ENCODE measurements at regions not wholly inside any gene's neighbourhood (a gene's known extent, or its start where the extent isn't known, plus 50 kb on each side); places are given as distances from the start of the nearest gene placed in this dataset.

DNA sequence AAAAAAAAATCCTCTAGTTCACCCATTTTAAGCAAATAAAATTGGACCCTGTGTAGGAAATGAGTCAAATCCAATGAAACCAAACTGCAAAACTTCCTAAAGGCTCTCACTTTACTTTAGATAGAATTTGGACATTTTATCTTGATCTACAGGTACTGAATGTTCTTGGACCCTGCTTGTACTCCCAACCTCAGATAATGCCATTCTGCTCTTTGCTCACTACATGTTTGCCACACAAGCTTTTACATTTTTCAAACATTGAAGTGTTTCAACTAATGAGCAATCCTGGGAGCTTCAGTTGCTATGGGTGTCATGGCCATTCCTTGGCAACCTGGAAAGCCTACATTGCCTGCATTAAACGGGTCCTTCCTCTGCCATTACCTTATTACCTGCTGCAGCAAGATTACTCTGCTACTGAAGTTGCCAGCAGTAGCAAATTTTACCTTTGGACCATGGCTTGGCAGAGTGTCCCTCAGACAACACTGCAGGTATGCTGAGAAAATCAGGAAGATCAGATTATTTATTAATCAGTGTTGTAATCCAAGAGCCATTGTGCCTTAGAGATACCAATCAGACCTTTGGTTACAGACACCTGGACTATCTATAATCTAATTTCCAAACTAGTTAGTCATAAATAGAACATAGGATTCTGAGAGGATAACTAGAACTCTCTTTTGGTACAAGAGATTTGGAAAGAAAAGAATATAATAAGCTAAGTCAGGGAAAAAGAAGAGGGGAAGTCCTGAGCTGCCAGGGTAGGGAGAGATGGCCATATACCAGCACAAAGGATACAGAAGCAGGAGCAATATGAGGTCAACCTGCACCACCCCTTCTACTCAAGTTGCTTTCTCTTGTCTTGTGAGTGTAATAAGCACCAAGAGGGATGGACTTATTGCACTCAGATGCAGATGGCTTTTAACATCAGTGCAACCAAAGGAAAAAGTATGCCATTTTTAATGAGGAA, 293.3 kb upstream of the TFPI start:
- TF ChIP-seq POLR2A (IDR thresholded peaks at IDR 0.05) (no peak), EP300 (IDR thresholded peaks at IDR 0.05; ENCODE audit: low read depth) (no peak)
- TF ChIP-seq, protein P1, sequence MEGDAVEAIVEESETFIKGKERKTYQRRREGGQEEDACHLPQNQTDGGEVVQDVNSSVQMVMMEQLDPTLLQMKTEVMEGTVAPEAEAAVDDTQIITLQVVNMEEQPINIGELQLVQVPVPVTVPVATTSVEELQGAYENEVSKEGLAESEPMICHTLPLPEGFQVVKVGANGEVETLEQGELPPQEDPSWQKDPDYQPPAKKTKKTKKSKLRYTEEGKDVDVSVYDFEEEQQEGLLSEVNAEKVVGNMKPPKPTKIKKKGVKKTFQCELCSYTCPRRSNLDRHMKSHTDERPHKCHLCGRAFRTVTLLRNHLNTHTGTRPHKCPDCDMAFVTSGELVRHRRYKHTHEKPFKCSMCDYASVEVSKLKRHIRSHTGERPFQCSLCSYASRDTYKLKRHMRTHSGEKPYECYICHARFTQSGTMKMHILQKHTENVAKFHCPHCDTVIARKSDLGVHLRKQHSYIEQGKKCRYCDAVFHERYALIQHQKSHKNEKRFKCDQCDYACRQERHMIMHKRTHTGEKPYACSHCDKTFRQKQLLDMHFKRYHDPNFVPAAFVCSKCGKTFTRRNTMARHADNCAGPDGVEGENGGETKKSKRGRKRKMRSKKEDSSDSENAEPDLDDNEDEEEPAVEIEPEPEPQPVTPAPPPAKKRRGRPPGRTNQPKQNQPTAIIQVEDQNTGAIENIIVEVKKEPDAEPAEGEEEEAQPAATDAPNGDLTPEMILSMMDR (IDR thresholded peaks at IDR 0.05), result no peak
